ENCODE measurements at regions not wholly inside any gene's neighbourhood (a gene's known extent, or its start where the extent isn't known, plus 50 kb on each side); places are given as distances from the start of the nearest gene placed in this dataset.

- no peak for TF ChIP-seq CTCF (IDR thresholded peaks at IDR 0.05; ENCODE audit: insufficient read depth, low read length)
- no peak for TF ChIP-seq POLR2AphosphoS5 (IDR thresholded peaks at IDR 0.05; ENCODE audit: low read depth)
- TF ChIP-seq REST (IDR thresholded peaks at IDR 0.05; ENCODE audit: insufficient replicate concordance, low read depth): no peak
- TF ChIP-seq GABPA (IDR thresholded peaks at IDR 0.05; ENCODE audit: low read depth): no peak
These were observed 240.8 kb upstream of the PPARGC1A start for GRCh38 chr4:24130637-24131036.

Measured in HL-60 (cell line).